Brain microvascular endothelial cell (primary cell): ENCODE measurements at regions not wholly inside any gene's neighbourhood (a gene's known extent, or its start where the extent isn't known, plus 50 kb on each side); places are given as distances from the start of the nearest gene placed in this dataset.
"Not testable (repeated sequence)": the region's sequence is repeated elsewhere in the genome, so short reads cannot be mapped to it uniquely, and the experiment has no call there.

Experiments used
- DNase-seq: peaks from one replicate; pipeline ENCODE4 v3.0.0-alpha.2; 2020
- H3K27ac ChIP-seq: fragments of 250-450 bp; sonication (Bioruptor Pico); 2 replicates; pipeline ENCODE4 v1.5.1; 2020; ENCODE audit warnings: mild to moderate bottlenecking, moderate library complexity
- H3K27me3 ChIP-seq: fragments of 250-450 bp; sonication (Bioruptor Pico); replicated peaks from 2 replicates; pipeline ENCODE4 v1.5.1; 2020; ENCODE audit warnings: mild to moderate bottlenecking
- H3K36me3 ChIP-seq: fragments of 250-450 bp; sonication (Bioruptor Pico); replicated peaks from 2 replicates; pipeline ENCODE4 v1.5.1; 2020; ENCODE audit warnings: mild to moderate bottlenecking
- H3K4me3 ChIP-seq: 2 replicates; pipeline ENCODE4 v1.5.1; 2011; ENCODE audit warnings: low read depth, mild to moderate bottlenecking, control low read depth, low read length, moderate library complexity
- in situ Hi-C: cut with HindIII; loops from 2 replicates; pipeline ENCODE4 v1.10.0; 2017; ENCODE audit warnings: low sequenced_read_pairs, low pct_ligation_motif_present
- TF ChIP-seq, protein P1 (sequence below): IDR thresholded peaks from 2 replicates; pipeline ENCODE4 v1.5.1; 2011; ENCODE audit warnings: low read depth, mild to moderate bottlenecking, moderate library complexity, low read length, control low read depth, inconsistent platforms; ENCODE audit errors: missing control alignments

DNA sequence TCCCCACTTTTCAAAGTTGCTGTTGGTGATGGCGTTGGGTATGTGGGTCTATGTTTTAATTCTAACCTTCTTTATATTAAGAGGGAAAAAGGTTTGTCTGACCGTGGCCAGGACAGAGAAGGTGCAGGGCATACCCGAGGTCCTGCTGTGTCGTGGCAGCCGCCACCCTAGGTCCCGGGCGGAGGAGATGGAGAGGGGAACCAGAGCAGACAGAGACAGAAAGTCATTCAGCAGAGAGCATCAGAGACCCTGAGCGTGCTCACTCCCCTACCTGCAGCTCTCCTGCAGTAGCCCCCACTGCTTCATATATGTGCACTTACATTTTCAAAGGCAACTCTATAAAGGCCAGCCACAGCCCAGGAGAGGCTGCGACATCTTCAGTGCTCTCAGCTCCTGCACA is 327.2 kb upstream of the TNRC6C start:
- no peak for DNase-seq
- Histone ChIP-seq H3K4me3 (no peak overlapping the region), H3K36me3 (no peaks in the 10 kb centered on the region), H3K27ac (no peak overlapping the region), H3K27me3 (peaks cover 2% of the 10 kb centered on the region)
- TF ChIP-seq, protein P1, sequence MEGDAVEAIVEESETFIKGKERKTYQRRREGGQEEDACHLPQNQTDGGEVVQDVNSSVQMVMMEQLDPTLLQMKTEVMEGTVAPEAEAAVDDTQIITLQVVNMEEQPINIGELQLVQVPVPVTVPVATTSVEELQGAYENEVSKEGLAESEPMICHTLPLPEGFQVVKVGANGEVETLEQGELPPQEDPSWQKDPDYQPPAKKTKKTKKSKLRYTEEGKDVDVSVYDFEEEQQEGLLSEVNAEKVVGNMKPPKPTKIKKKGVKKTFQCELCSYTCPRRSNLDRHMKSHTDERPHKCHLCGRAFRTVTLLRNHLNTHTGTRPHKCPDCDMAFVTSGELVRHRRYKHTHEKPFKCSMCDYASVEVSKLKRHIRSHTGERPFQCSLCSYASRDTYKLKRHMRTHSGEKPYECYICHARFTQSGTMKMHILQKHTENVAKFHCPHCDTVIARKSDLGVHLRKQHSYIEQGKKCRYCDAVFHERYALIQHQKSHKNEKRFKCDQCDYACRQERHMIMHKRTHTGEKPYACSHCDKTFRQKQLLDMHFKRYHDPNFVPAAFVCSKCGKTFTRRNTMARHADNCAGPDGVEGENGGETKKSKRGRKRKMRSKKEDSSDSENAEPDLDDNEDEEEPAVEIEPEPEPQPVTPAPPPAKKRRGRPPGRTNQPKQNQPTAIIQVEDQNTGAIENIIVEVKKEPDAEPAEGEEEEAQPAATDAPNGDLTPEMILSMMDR = no peak
- in situ Hi-C loops = no loop called here

DNA sequence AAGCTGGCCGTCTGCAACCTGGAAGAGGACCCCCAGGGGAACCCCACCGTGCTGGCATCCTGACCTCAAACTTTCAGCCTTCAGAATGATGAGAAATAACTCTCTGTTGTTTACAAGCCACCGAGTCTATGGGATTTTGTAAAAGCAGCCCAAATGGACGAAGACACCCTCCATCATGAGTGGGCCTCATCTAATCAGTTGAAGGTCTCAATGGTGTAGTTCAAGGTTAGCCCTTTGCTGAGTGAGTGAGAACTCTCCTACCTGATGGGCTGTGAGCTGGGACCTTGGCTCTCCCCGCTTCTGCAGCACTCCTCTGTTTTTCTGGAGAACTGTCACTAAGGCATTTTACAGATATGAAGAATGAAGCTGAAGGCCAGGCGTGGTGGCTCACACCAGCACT is 325.9 kb upstream of the TNRC6C start:
- Histone ChIP-seq H3K27ac (no peak overlapping the region), H3K4me3 (no peak overlapping the region), H3K27me3 (peaks cover 13% of the 10 kb centered on the region), H3K36me3 (no peaks in the 10 kb centered on the region)
- in situ Hi-C loops = no loop called here
- TF ChIP-seq, protein P1 = no peak
- no peak for DNase-seq

DNA sequence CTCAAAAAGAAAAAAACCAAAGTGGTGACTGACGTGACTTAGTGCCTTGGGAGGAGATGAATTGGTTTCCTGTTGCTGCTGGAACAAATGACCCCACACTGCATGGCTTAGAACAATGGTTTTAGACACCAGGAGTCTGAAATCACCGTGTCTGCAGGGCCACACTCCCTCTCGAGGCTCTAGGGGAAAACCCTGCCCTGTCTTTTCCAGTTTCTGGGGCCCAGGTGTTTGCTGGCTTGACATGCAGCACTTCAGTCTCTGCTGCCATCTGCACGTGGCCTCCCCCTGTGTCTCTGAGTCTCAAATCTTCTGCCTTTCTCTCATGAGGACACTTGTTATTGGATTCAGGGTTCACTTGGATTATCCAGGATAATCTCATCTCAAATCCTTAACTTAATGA is 323.8 kb upstream of the TNRC6C start:
- peaks cover 27% of the 10 kb centered on the region for H3K27me3 ChIP-seq
- H3K27ac ChIP-seq = no peak overlapping the region
- no peak overlapping the region for H3K4me3 ChIP-seq
- DNase-seq = no peak
- TF ChIP-seq, protein P1 = no peak
- in situ Hi-C loops = no loop called here
- no peaks in the 10 kb centered on the region for H3K36me3 ChIP-seq

DNA sequence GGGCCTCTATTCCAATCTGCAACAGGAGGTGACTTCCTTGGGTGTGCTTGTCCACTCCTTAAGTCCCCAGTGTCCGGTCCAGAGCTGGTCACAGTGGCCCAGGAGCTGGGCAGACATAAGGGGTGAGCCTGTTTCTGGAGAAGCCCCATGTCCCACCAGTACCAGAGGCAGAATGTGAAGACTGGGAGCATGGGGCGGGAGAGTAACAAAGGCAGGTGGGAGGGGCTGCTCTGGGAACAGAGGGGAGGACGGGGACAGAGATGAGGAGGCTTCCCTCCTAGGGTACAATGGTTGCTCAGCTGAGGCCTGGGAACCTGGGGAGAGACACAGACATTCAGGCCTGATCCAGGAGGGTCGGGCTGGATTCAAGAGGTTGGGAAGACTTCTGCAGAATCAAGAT is 323.3 kb upstream of the TNRC6C start:
- peaks cover 30% of the 10 kb centered on the region for H3K27me3 ChIP-seq
- H3K36me3 ChIP-seq = no peaks in the 10 kb centered on the region
- no peak overlapping the region for H3K4me3 ChIP-seq
- no peak for DNase-seq
- no peak overlapping the region for H3K27ac ChIP-seq
- TF ChIP-seq, protein P1 = no peak
- in situ Hi-C loops = no loop called here

DNA sequence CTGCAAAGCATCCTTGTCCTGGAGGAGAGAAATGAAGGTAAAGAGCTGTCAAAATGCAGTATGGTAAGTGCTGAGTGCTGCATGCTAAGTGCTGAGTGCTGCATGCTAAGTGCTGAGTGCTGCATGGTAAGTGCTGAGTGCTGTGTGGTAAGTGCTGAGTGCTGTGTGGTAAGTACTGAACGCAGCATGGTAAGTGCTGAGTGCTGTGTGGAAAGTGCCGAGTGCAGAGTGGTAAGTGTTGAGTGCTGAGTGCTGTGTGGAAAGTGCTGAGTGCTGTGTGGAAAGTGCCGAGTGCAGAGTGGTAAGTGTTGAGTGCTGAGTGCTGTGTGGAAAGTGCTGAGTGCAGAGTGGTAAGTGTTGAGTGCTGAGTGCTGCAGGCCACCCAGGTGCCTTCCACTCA is 322.7 kb upstream of the TNRC6C start:
- H3K27ac ChIP-seq, H3K36me3 ChIP-seq, H3K4me3 ChIP-seq, DNase-seq, in situ Hi-C loops: not testable (repeated sequence)
- peaks cover 31% of the 10 kb centered on the region for H3K27me3 ChIP-seq

DNA sequence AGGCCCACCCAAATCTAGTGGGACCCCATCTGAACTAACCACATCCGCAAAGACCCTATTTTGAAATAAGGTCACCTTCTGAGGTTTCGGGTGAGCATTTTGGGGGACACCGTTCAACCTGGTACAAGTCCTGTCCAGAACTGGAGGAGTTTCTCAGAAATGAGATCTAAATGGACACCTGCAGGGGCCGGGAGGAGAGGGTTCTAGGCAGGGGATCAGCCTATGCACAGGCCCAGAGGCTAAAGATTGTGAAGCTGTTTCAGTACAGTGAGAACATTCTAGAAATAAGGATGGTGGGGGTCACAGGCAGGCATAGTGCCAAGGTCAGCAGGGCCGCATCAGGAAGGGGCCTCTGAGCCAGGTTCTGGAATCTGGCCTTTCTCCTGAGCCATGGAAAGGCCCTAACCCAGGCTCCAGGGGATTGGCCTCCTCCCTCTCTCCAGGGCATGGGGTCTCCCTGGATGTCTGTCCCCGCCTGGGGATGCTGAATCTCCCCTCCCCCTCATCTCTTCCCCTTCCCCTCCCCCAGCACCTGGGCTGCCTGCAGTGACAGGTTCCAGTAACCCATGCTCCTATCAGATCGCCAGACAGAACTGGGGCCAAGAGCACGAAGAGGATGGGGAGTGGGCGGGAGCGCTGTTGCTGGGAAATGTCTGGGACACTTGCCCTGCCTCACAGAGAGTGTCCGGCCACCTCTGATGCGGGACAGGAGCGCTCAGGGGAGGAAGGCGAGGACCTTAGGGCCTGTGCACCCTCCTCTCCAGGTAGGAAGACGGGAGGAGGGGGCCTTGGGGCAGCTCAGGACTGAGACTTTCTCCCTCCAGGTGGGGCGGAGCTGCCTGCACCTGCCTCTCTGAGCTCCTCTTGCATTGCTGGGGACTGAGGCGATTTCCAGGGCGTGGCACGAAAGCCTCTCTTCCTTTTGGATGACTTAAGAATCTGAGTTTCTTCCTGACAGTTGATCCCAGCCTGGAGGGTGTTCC is 321.4 kb upstream of the TNRC6C start:
- in situ Hi-C loops = no loop called here
- Histone ChIP-seq H3K4me3 (no peak overlapping the region), H3K27me3 (peaks cover 33% of the 10 kb centered on the region), H3K36me3 (no peaks in the 10 kb centered on the region), H3K27ac (no peak overlapping the region)
- TF ChIP-seq, protein P1 = no peak
- no peak for DNase-seq
